Islet precursor cell (in vitro differentiated cells): ENCODE measurements at regions not wholly inside any gene's neighbourhood (a gene's known extent, or its start where the extent isn't known, plus 50 kb on each side); places are given as distances from the start of the nearest gene placed in this dataset.

ENCODE experiments used
- DNase-seq: peaks from one replicate; pipeline ENCODE4 v3.0.0-alpha.2; 2018

DNA sequence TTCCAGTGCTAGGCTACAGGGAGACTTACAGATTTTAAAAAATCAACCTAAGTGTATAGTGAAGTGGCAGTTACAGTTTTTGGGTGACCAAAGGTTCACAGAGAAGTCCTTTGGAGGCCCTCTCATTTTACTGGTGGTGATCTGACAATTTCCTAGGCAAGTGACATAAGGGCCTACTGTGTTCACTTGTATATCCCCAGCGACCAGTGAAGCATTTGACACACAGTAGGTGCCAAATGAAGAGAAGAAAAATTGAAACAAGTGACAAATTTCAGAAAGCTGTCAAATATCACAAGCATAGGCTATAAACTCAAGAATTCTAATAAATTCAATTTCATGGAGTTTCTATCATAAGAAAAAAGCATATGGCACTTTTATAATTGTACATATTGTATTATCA lies 89.5 kb downstream of the RPL22L1 start:
- no peak for DNase-seq

- DNase-seq, result no peak
Observed at GRCh38 chr3:170778240-170779217, 91.5 kb downstream of the RPL22L1 start.

DNA sequence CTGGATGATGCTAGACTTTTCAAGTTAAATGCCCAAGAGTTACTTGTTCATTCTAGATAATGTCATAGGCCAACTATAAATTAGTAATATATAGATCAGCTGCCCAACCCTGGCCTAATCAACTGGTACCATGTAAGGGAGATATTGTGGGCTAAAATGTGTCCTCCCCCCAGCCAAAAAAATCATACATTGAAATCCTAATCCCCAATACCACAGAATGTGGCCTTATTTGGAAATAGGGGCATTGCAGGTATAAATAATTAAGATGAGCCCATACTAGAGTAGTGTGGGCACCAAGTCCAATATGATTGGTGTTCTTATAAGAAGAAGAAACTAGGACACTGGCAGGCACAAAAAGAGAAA lies 92.5 kb downstream of the RPL22L1 start:
- DNase-seq, result no peak

- no peak for DNase-seq
Observed at GRCh38 chr3:170776887-170777563, 93.0 kb downstream of the RPL22L1 start.

- no peak for DNase-seq
Observed at GRCh38 chr3:170773682-170774425, 96.1 kb downstream of the RPL22L1 start.

- DNase-seq, result no peak
Observed at GRCh38 chr3:170772175-170772574, 97.8 kb downstream of the RPL22L1 start.

GRCh38 chr3:170768334-170768801 lies 101.6 kb downstream of the RPL22L1 start:
- no peak for DNase-seq

DNA sequence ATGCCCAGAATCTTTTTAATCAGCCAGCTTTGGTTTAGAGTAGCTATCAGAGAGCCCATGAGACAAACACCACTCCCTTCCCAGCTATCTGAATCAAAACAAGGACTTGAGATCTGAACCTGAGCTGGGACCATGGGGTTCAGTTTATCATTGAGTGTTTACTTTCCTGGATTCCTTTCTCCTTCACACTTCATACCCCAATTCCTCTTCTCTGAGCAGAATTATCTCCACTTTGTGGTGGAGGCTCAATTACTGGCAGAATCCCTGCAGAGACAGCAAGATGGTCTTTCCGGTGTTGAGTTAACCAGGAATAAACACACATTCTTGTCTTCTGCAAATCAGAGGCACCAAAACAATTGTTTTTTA lies 102.4 kb downstream of the RPL22L1 start:
- DNase-seq, result no peak

GRCh38 chr3:170766823-170767575 lies 103.0 kb downstream of the RPL22L1 start:
- no peak for DNase-seq

DNA sequence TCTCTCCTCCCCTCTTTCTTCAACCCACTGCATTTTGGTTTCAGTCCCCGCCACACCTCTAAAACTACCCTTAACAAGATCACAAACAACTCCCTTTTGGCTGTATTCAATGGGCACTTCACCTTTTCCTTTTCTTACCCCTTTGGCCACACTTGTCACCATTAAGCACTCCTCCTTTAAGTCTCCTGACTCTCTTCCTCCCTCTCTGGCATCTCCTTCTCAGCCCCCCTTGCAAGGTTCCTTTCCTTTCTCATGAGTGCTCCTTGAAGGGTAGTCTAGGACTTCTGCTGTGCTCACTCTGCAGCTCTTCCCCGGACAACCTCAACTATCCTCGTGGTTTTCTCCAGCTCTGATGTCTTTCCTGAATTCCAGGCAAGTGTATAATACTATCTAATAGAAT lies 103.7 kb downstream of the RPL22L1 start:
- no peak for DNase-seq

GRCh38 chr3:170765419-170766078 lies 104.4 kb downstream of the RPL22L1 start:
- DNase-seq, result no peak

DNA sequence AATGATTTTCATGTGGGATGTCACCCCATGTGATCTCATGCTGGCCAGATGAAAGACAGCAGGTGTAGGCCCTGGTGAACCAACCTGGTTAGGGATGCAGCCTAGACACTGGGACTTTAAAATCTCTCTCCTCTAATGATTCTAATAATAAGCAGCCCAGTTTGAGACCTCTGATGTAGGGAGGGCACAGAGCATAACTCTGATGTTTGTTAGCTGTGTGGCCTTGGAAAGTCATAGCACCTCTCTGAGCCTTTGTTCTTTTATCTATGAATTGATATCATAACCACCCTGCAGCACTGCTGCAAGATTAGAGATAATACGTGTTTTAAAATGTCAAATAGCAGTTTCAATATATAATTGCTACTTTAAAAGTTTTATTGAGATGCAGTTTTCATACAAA lies 106.0 kb downstream of the RPL22L1 start:
- no peak for DNase-seq

DNA sequence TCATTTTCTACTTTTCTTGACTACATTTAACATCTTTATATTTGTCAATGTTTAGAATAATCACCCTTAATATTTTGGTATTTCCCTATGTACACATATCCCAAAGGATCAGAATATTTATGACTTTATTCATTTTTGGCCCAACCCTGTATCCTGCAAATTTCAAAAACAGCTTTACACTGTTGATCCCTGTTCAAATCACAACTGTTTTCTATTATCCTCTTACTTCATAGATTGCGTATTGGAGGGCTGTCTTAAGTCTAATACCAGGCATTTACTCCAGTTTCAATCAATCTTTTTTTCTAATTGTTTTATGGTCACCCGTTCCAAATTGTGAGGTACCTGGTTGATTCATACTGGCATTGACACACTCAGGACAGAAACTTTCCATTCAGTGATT lies 107.9 kb downstream of the RPL22L1 start:
- no peak for DNase-seq

- DNase-seq, result no peak
Observed at GRCh38 chr3:170761103-170761502, 108.9 kb downstream of the RPL22L1 start.

GRCh38 chr3:170760174-170760526 lies 109.8 kb downstream of the RPL22L1 start:
- no peak for DNase-seq

- DNase-seq, result no peak
Observed at GRCh38 chr3:170759511-170760173, 110.4 kb downstream of the RPL22L1 start.

DNA sequence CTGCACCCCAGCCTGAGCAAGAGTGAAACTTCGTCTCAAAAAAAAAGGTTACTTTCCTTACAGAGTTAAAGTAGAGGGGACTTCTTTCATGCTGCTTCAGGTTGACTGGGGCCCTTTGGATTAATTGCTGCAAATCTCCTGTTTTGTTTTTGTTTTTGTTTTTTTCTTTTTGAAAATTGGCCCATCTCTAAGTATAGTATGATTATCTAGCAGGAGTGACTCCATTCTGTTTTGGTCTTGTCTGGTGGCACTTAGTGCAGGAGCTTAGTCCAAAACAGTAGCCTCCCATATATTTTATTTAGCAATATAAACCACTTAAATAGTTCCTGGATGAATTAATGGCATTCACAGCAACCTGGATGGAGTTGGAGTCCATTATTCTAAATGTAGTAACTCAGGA lies 113.0 kb downstream of the RPL22L1 start:
- DNase-seq, result no peak

DNA sequence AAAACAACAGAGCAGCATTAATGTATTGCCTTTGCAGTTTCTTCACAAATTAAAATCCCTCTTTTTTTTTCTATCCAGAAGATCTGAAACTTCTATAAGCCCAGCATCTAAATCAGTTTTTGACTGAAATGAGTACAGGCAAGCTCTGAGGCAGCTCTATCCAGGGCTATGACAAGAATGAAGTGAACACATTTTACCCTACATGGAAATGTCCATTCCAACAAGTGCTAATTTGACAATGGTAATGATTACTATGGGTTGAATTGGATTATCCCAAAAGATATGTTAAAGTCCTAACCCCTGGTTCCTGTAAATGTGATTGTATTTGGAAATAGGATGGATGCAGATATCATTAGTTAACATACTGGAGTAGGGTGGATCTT lies 115.7 kb downstream of the RPL22L1 start:
- DNase-seq, result no peak

GRCh38 chr3:170753421-170754310 lies 116.3 kb downstream of the RPL22L1 start:
- DNase-seq, result no peak

DNA sequence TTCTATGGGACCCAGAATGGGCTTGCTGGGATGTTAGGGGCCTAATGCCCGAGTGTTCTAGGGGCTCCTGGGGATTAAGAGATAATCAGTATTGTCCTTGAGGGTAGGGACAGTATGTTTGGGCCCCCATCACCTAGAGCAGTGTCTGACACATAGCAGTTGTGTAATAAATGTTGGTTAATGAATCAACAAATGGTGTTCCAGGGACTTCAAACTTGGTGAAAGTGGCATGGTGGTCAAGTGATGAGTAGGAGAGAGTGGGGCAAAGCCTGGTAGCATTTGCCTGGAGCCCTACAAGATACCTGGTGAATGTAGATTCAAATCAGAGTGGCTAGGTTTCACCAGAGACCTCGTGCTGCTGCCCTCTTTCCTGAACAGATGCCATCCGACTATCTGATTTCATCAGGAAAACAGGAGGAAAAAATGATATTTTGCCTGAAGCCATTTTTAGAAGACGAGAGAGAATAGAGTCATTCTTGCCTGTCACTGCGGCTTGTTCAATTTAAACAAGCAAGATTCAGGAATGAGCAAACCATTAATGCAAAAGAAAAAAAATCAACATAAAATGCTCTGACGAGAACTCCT lies 117.3 kb downstream of the RPL22L1 start:
- DNase-seq, result no peak
